GM19025 (cell line): ENCODE measurements at regions not wholly inside any gene's neighbourhood (a gene's known extent, or its start where the extent isn't known, plus 50 kb on each side); places are given as distances from the start of the nearest gene placed in this dataset.
"Not testable (repeated sequence)": the region's sequence is repeated elsewhere in the genome, so short reads cannot be mapped to it uniquely, and the experiment has no call there.

Experiments used
- ATAC-seq: cut with Tn5 transposase; IDR thresholded peaks from one replicate; pipeline ENCODE4 v1.9.1; 2021; ENCODE audit warnings: mild to moderate bottlenecking, low read depth, moderate library complexity; ENCODE audit not compliant: unreplicated experiment

DNA sequence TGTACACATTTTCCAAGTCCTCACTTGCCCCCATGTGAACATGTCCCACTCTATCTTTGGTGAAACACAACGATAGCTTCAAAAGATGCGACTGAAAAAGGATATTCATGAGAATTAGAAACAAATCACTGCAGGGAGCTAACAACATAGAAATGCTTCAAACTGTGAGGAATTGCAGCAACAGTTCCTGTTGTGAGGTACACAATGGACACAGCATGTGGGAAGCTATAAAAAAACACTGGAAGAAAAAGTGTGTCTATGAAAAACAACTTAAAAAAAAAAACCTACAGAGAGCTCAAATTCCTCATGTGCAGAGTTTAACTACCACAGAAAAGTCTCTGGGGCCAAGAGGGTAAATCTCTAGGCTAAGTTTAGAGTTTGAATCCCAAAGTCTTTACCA lies 51.6 kb upstream of the BLTP1 start:
- ATAC-seq = no peak

DNA sequence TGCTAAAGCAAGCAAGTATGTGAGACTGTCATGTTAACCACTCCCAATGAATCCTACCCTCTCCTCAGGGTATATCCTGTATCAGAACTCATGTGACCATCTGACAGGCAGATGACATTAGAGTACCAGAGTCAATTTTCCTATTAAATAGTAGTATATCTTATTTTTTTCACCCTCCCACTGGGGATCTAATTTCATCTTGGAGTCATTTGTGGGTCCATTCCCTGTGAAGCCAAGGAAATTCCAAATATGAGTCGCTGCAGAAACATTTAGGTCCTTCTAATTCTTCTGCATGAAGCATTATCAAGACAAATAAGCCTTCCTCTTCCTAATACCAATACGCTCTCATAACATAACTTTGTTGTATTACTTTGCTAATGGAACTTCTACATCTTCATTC lies 52.2 kb upstream of the BLTP1 start:
- no peak for ATAC-seq

DNA sequence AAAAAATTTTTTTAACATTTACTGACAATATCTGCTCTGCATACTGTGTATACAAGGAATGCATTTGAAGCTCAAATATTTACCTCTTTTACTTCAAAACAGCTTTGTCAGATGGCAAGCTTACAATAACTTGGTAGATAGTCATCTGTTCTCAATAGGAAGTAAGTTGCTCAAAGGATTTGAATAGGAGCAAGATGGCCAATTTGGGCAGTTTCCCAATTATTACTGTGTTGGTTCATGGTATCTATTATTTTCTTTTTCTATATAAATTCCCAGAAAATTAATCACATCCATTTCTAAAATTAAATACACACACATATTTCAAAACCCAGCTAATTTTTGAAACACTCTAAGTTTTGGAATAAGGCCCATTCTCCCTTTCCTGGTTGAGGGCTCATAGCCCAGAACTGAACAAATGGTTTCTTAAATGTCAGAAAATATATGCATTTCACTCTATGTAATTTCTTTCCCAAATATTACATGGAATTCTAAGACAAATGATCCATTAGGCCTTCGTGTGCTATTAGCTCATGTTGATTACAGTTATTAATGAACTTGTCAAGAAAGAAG lies 60.2 kb upstream of the BLTP1 start:
- ATAC-seq = no peak

DNA sequence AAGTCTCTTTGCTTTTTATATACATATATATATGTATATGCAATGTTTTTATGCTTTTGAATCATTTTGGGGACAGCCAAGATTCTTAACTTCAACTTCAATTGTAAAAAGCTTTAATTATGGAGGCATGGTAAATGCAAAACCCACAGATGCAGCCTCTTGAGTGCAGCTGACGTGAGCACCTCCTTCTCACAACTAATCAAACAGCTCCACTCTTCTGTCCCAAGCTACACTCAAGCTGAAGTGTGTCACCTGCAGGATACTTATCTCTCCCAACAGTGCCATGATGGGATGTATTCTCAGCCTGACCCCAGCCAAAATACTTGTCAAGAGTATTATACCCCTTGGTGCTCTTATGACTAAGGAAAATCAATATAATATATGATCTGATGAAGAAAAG lies 60.7 kb upstream of the BLTP1 start:
- no peak for ATAC-seq

DNA sequence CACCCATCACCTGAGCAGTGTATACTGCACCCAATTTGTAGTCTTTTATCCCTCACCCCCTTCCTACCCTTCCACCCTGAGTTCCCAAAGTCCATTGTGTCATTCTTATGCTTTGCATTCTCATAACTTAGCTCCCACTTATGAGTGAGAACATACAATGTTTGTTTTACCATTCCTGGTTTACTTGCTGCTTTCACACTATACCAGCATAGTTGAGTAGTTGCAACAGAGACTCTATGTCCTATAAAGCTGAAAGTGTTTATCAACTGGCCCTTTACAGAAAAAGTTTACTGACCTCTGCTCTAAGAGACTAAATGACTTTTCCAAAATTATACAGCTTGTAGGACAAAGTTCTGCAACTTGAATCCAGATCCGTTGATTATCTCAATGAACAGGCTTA lies 61.1 kb upstream of the BLTP1 start:
- ATAC-seq = no peak

DNA sequence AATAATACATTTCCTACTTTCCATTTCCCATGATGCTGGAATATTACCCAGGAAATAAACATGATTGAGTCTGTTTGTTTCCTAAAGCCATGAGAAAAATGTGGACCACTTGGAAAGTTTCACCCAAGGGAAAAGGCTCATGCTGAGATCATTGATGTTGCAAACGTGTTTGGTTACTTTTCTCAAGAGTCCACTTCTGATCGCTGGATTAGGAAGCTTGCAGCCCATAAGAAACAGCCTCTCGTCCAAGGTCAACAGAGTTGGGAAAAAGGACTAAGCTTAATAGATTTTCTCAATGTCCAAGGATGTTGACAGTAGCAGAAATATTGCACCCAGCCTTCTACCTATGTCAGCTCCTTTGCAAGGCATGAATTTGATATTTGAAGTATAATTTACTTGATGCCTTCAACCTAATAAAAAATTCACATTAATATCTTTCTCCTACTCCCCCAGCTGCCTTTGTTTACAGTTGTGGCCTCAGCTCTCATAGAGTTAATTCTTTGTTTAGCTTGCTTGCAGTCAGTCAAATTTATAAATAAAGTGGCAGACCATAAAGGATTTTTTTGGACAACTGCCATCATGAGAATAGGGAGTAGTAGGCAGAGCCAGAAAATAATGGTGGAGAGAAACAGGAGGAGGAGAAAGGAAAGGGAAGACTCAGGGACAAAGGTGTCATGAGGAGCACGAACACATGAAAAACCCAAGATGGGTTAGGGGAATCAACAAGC lies 65.6 kb upstream of the BLTP1 start:
- no peak for ATAC-seq

DNA sequence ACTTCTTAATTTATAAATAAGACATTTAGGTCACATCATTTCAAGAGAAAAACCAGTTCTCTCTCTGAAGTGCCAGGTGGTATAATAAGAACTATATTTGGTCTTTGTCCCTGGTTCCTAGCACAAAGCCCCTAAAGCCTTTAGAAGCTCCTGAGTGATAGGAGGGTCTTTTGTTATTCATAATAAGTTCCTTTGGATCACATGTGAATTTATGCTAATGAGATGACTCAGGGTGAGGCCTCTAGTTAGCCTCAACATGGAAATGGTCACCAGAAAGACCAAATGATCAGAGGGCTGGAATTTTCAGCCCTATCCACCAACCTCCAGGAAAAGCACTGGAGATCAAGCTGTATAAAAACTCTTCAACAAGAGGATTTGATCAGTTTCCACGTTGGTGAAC lies 68.1 kb upstream of the BLTP1 start:
- ATAC-seq = no peak

DNA sequence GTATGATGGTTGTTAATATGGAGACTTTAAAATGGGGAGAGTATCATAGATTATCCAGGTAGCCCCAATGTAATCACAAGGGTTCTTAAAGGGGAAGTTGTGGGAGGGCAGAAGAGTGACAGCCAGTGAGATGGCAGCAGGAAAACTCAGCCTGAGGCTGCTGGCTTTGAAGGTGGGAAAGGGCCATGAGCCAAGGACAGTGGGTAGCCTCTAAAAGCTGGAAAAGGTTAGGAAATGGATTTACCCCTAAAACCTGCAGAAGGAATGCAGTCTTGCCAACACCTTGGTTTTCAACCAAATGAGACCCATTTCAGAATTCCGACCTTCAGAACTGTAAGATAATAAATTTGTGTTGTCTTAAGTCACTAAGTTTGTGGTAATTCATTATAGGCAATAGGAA lies 68.8 kb upstream of the BLTP1 start:
- ATAC-seq = no peak

DNA sequence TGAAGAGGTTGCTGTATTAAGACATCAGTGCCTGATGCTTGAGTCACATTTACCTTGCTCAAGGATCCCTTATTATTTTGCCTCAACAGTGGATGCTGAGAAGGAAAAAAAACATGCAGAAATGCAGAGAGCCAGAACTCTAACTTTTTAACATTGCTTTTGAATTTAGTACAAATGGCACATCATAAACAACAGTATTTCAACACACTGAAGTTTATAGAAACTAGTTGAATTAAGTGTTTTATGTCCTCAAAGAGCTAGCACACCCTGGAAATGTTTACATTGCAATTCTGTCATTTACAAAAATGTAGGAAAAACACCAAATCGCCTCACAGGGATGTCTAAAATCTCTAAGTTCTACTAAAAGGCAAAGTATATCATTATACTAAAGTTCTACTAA lies 69.5 kb upstream of the BLTP1 start:
- no peak for ATAC-seq

DNA sequence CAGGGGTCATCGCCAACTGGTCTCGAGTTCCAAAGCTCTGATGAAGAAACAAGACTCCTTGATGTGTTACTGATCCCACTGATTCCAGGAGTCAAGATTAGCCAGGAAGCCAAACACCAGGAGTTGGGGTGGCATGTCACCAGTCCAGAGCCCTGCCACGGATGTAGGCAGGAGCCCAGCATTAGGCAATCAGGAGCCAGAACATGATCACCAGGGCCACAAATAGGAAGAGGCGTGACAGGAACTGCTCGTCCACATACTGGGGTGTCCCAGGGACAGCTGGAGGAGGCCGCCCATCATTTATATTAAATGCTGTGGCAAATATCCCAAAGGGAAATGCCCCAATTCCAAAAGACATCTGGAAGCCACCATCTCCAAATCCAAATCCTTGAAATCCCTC lies 74.5 kb upstream of the BLTP1 start:
- ATAC-seq = not testable (repeated sequence)

DNA sequence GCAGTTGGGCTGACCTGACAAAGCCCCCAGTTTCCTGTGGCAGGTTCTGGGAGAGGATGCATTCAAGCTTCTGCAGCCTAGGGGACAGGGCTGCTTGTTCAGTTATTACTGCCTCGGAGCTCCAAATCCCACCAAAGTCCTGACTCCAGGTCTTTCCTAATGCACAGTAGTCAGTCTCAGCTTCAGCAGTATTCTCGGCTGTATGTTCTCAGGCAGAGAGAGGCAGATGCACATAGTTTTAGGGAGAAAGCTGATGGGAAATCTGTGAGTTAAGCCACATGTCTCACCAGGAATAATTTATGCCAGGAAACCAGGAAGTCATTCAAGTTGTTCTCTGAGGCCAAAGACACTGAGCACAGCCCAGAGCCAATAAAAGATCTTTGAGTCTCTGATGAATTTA lies 75.3 kb upstream of the BLTP1 start:
- ATAC-seq = not testable (repeated sequence)

DNA sequence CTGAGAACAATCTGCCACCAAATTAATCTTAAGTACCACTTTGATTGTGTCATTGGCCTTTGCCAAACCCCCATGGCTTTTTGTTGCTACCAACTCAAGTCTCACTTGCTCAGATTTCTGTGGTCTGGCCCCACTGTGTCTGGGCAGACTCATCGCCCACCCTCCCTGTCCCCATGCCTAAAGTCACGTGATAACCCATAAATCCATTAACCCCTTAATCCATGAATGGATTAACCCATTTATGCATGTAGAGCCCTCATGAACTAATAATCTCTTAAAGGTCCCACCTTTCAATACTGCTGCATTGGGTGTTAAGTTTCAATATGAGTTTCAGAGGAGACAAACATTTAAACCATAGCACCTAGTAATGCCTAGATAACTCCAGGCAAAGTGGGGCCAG lies 78.5 kb upstream of the BLTP1 start:
- no peak for ATAC-seq

DNA sequence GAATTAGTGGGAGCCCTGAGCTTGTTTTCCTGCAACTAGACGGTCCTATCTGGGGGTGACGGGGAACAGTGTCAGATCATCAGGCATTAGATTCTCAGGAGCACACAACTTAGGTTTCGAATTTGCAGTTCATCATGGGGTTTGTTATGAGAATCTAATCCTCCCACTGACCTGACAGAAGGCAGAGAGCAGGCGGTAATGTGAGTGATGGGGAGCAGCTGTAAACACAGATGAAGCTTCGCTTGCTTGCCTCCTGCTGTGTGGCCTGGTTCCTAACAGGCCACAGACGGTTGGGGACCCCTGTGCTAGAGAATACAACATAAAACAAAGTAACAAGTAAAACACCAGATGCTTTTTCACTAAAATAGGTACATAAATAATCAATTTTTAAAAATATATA lies 86.2 kb upstream of the BLTP1 start:
- no peak for ATAC-seq

DNA sequence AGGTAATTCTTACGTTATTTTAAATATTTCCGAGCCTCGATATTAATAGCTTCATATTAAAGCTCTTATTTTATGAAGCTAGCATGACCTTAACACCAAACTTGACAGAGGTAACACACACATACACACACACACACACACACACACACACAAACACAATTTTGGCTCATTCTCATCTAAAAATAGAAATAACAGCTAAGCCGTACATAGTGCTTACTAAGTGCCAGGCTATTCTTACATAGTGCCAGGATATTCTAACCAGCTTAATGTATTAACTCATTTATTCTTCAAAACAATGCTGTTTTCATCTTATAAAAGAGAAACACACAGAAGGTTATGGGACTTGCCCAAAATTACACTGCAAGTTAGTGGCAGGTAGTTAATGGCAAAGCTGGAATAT lies 87.0 kb upstream of the BLTP1 start:
- no peak for ATAC-seq

DNA sequence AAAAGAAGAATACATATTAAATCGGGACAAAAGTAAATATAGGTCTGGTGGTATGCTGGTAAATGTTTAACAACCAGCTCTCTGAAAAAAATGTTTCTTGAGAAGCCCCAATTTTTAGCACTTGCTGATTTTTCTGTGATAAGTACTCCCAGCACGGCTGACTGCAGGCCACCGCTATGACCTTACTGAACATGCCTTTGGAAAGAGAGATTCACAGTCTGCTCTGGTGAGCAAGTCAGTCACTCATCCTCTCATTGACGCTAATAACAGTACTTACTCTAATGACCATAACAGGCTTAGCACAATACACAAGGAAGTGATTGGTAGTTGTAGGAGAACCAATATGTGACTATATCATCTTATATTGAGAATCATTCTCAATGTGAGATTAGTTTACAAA lies 98.9 kb upstream of the BLTP1 start:
- no peak for ATAC-seq

DNA sequence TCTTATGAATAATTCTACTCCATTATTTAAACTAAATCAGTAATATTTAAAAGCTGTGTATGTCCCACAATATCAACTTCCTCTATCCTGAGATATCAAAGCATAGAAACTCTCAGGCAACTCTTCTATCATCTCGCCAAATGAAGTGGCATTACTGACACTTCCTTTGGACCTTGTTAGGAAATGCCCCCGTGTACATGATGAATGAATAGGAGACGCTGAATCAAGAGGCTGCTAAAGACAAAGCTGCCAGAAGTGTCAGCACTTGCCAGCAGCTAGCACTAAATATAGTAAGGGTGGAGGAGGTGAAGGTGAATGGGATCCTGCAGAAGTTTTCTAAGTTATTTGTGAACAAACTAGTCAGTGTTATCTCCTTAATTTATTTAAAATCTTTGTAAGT lies 99.5 kb upstream of the BLTP1 start:
- no peak for ATAC-seq

DNA sequence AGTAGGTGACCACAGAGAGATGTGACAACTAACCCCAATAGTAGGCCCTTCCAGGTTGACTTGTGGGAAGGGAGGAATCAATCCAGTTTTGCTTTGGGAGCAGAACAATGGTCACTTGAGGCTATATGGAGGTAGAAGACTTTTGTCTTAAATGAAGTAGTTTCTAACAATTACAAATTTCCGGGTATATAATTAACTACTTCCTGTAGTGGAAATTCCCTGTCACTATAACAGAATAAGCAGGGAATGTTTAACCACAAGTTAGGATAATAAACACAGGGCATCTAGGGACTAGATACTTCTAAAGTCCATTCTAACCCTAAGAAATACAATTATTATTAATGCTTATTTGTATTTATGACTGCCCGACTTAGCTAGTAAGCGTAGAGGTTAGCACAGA lies 99.0 kb upstream of the TRPC3 start:
- no peak for ATAC-seq

DNA sequence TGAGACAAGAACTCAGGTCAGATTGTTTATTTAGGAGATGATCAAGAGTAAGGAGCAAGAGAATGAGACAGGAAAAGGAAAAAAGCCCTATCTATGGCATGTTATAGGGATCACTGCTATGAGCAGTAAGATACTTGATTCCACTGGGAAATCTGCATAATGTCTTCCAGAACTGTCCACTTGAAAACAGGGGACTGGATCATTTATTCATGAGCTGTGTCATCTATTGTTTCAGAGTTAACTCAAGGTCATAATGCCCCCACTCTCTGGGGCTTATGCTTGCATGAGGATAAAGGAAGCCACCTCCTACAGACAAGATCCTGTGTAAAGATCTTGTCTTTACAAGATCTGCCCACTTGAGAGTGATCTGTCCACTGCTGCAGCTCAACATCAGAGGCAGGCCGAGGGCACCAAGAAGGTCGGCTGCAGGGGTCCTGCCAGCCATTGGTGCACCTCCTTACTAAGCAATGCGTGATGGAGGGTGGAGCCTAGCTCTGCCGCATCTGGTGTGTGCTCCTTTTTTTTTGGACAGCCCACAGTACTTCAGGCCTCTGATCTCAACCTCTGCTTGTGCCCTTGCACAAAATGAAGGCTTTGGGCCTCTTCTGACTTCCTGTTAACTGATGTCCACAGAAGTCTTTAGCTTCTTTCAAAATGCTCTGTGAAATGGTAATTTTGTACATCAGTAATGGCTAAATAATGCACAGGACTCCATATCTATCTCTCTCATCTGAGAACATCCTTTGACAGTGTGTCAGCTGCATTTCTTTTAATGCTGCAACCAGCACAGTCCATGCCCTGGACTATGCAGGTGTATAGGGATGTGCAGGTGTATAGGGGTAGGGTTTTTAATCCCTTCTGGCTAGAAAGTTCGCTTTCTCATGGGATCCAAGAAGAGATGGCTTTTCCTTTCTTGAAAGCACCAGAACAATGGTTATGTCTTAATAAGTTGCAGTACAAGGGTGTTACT lies 95.9 kb upstream of the TRPC3 start:
- no peak for ATAC-seq

DNA sequence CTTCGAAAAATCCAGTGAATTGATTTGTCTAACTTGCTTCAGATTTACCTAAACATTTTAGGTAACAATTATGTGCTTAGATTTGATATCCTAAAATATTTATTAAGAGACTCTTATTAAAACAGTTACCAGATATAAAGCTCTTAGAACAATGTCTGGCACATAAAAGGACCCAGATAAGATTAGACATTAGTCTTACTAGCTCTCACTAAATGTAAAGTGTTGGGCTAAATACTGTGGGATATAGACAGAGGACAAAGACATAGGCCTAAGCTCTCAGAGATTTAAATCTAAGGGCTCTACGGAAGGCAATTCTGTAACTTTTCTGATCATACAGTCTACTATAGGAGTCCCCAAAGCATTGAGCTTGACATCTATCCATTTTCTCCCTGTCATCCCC lies 94.4 kb upstream of the TRPC3 start:
- no peak for ATAC-seq

DNA sequence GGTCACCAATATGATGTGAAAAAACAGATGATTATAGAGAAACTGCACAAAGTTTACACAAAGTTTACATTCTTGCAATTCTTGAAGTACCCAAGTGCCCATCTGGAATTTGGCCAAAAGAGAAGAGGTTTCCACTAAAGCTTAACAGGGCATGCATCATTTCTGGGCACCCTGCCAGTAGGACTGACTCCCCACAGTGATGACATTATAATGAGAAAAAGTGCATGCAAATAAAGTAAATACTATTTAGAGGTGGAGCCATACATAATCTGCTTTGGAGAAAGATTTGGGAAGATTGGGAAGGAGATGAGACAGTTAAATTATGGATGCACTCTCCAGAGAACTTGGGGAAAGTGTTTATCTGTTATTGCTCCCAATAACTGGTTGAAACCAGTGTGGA lies 93.7 kb upstream of the TRPC3 start:
- ATAC-seq = no peak

DNA sequence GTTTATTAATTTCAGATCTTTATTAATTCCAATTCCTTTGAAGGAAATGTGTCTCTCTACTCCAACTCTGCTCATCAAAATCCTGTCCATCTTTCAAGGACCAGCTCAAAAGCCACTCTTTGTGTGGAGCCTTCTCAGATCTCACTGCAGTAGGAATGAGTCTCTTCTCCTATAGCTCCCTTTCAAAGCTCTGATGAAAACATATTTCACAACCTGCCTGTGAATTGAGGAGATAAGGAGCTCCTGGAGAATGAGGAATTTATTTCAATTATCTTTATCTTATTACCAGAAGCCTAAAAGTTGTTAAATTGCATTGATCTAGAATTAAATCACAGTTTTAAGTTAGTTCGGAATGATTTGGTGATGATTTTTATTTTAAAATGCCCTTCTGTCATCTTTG lies 92.6 kb upstream of the TRPC3 start:
- no peak for ATAC-seq

DNA sequence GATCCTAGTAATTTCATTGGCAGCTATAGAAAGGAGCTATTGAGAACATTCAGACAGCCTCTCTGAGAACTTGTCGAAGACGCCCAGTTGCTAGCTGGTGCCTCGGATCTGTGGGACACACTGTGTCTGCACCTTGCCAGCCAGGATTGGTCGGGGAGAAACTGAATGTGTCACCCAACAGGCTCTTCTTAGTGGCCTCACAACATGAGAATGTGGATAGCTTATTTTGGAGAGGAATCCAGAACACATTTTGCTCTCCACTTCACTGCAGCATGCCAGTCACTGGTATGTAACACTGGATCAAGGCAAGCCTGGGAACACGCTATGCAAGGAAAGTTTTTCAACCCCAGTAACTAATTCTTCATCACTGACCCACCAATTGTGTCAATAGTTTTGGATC lies 89.5 kb upstream of the TRPC3 start:
- no peak for ATAC-seq
